HepG2 (cell line): ENCODE measurements at regions not wholly inside any gene's neighbourhood (a gene's known extent, or its start where the extent isn't known, plus 50 kb on each side); places are given as distances from the start of the nearest gene placed in this dataset.

Experiments used
- FOXK1 ChIP-seq: sonication (generic); formaldehyde crosslinking; IDR thresholded peaks from 2 replicates; pipeline ENCODE4 v1.4.0; 2020; ENCODE audit warnings: low read depth, missing genetic modification reagents, borderline replicate concordance
- FOXP4 ChIP-seq: sonication (generic); formaldehyde crosslinking; IDR thresholded peaks from 2 replicates; pipeline ENCODE4 v1.4.0; 2020; ENCODE audit warnings: missing genetic modification reagents
- HCFC1 ChIP-seq: fragments of 150-350 bp; IDR thresholded peaks from 2 replicates; pipeline ENCODE4 v1.6.1; 2014; ENCODE audit warnings: low read depth, low read length
- IKZF5 ChIP-seq: IDR thresholded peaks from 2 replicates; pipeline ENCODE4 v1.6.1; 2018; ENCODE audit warnings: missing genetic modification reagents, mild to moderate bottlenecking, missing compliant biosample characterization
- MAX ChIP-seq: IDR thresholded peaks from 2 replicates; pipeline ENCODE4 v1.6.1; 2012; ENCODE audit warnings: inconsistent platforms
- MXD3 ChIP-seq: IDR thresholded peaks from 2 replicates; pipeline ENCODE4 v1.6.1; 2016; ENCODE audit warnings: mild to moderate bottlenecking, missing biosample characterization, missing genetic modification reagents
- MXD4 ChIP-seq: IDR thresholded peaks from 2 replicates; pipeline ENCODE4 v1.6.1; 2016; ENCODE audit warnings: mild to moderate bottlenecking, missing biosample characterization, missing genetic modification reagents
- NCOA5 ChIP-seq: sonication (generic); formaldehyde crosslinking; IDR thresholded peaks from 2 replicates; pipeline ENCODE4 v1.4.0; 2020; ENCODE audit warnings: missing genetic modification reagents
- NR2F2 ChIP-seq: IDR thresholded peaks from 2 replicates; pipeline ENCODE4 v1.6.1; 2012; ENCODE audit warnings: low read depth, inconsistent platforms, borderline replicate concordance
- NR2F6 ChIP-seq, 2 experiments: IDR thresholded peaks; 2 replicates each; pipeline ENCODE4 v1.6.1; 2016; ENCODE audit warnings: antibody characterized with exemption in 1 of 2, mild to moderate bottlenecking in 1 of 2
- THAP7 ChIP-seq: sonication (generic); formaldehyde crosslinking; IDR thresholded peaks from 2 replicates; pipeline ENCODE4 v1.8.1; 2023; ENCODE audit warnings: mild to moderate bottlenecking, missing genetic modification reagents
- THAP9 ChIP-seq: sonication (generic); formaldehyde crosslinking; IDR thresholded peaks from 2 replicates; pipeline ENCODE4; 2020; ENCODE audit warnings: missing genetic modification reagents, mild to moderate bottlenecking, borderline replicate concordance
- ZFP90 ChIP-seq: sonication (generic); formaldehyde crosslinking; IDR thresholded peaks from 2 replicates; pipeline ENCODE4 v1.8.0; 2022; ENCODE audit warnings: missing genetic modification reagents, mild to moderate bottlenecking, inconsistent platforms, borderline replicate concordance
- ZFP91 ChIP-seq: sonication (generic); formaldehyde crosslinking; IDR thresholded peaks from 2 replicates; pipeline ENCODE4 v1.9.0; 2022; ENCODE audit warnings: missing genetic modification reagents, mild to moderate bottlenecking, borderline replicate concordance
- ZNF207 ChIP-seq: fragments of 450-650 bp; IDR thresholded peaks from 2 replicates; pipeline ENCODE4 v1.6.1; 2016; ENCODE audit warnings: antibody characterized with exemption, borderline replicate concordance
- ZNF256 ChIP-seq: sonication (generic); formaldehyde crosslinking; conservative IDR thresholded peaks from 2 replicates; pipeline ENCODE4 v1.4.0; 2020; ENCODE audit warnings: missing genetic modification reagents
- ZNF275 ChIP-seq: sonication (generic); formaldehyde crosslinking; IDR thresholded peaks from 2 replicates; pipeline ENCODE4 v1.8.0; 2022; ENCODE audit warnings: missing genetic modification reagents, mild to moderate bottlenecking, inconsistent platforms, borderline replicate concordance

- TF ChIP-seq NR2F2 (peak; percentile 10; the same call in 1 of the 2 replicates), MAX (peak; percentile 57; the same call in 1 of the 2 replicates), IKZF5 (0 out of 2 replicates have a peak, but pooled peaks have one; percentile 39), ZFP91 (peak; percentile 69), ZNF256 (CRISPR knock-in tag) (no peak), THAP9 (CRISPR knock-in tag) (peak; percentile 97), FOXK1 (peak; percentile 68; the same call in 1 of the 2 replicates), FOXP4 (CRISPR knock-in tag) (peak; percentile 35; the same call in 1 of the 2 replicates), MXD3 (CRISPR knock-in tag) (0 out of 2 replicates have a peak, but pooled peaks have one; percentile 25), NCOA5 (no peak), MXD4 (CRISPR knock-in tag) (peak; percentile 71; the same call in 1 of the 2 replicates), NR2F6 (IDR thresholded peaks at IDR 0.05) (peak; percentile 17; the same call in 1 of the 2 replicates), NR2F6 (CRISPR knock-in tag; IDR thresholded peaks at IDR 0.05) (peak; percentile 66), HCFC1 (peak; percentile 77), ZNF275 (CRISPR knock-in tag) (no peak), ZNF207 (no peak), ZFP90 (CRISPR knock-in tag) (0 out of 2 replicates have a peak, but pooled peaks have one; percentile 39), THAP7 (peak; percentile 20; the same call in 1 of the 2 replicates)
Observed at GRCh38 chr19:27793644-27794493, 1419.1 kb downstream of the UQCRFS1 start (continued).
